Breast epithelium (tissue), 4 donors: ENCODE measurements at regions not wholly inside any gene's neighbourhood (a gene's known extent, or its start where the extent isn't known, plus 50 kb on each side); places are given as distances from the start of the nearest gene placed in this dataset.

Experiments used
- DNase-seq, 2 donors: peaks; one replicate each; pipeline ENCODE4 v3.0.0-alpha.2; 2019; ENCODE audit warnings: low spot score in 2 of 2
- H3K27ac ChIP-seq, 2 donors: fragments of 200-600 bp; sonication (generic) in 1 of 2; one replicate each; pipeline ENCODE4 v1.5.1; 2016 to 2019; ENCODE audit warnings: mild to moderate bottlenecking in 1 of 2
- H3K27me3 ChIP-seq, 2 donors: fragments of 200-600 bp; sonication (generic) in 1 of 2; one replicate each; pipeline versions ENCODE4 v1.5.1 to v1.6.0; 2017 to 2019; ENCODE audit warnings: control low read depth in 1 of 2, mild to moderate bottlenecking in 1 of 2
- H3K36me3 ChIP-seq: fragments of 200-600 bp; one replicate; pipeline ENCODE4 v1.5.1; 2019
- H3K4me1 ChIP-seq, 2 donors: fragments of 200-600 bp; sonication (generic); one replicate each; pipeline ENCODE4 v1.5.1; 2016 to 2019; ENCODE audit warnings: control low read depth in 1 of 2
- H3K4me3 ChIP-seq, 3 donors: fragments of 200-600 bp; sonication (generic); 1 replicate in 2 of 3; 2 replicates in 1 of 3; pipeline ENCODE4 v1.5.1; 2016 to 2019; ENCODE audit warnings: mild to moderate bottlenecking in 3 of 3, moderate library complexity in 2 of 3
- H3K9me3 ChIP-seq, 2 donors: fragments of 200-600 bp; sonication (generic) in 1 of 2; one replicate each; pipeline ENCODE4 v1.5.1; 2016 to 2019; ENCODE audit warnings: control low read depth in 1 of 2
- CTCF ChIP-seq, 3 donors: fragments of 450-650 bp; IDR thresholded peaks; one replicate each; pipeline ENCODE4 v1.5.1; 2016 to 2017; ENCODE audit warnings: antibody characterized with exemption in 3 of 3, mild to moderate bottlenecking in 3 of 3, moderate library complexity in 3 of 3
- POLR2A ChIP-seq: fragments of 450-650 bp; IDR thresholded peaks from one replicate; pipeline ENCODE4 v1.6.1; 2016; ENCODE audit warnings: antibody characterized with exemption, mild to moderate bottlenecking, moderate library complexity
- POLR2AphosphoS5 ChIP-seq, 3 donors: sonication (generic); formaldehyde crosslinking; IDR thresholded peaks; one replicate each; pipeline ENCODE4 v1.6.1; 2017; ENCODE audit warnings: antibody characterized with exemption in 3 of 3
- intact Hi-C: fragments of 100-400 bp; cut with DNase I; formaldehyde crosslinking; loops from one replicate; pipeline ENCODE4 v1.15.1; 2023; ENCODE audit warnings: low total_unique reads

- peak overlapping the region in 1 of 2 donors; percentile 40 for H3K27ac ChIP-seq
- H3K4me3 ChIP-seq, result no peak overlapping the region
- no peak for DNase-seq
- H3K36me3 ChIP-seq, result no peaks in the 10 kb centered on the region
- intact Hi-C loops, result no loop called here
- no peaks in the 10 kb centered on the region for H3K27me3 ChIP-seq
- H3K4me1 ChIP-seq, result no peaks in the 10 kb centered on the region
- no peaks in the 10 kb centered on the region for H3K9me3 ChIP-seq
- TF ChIP-seq CTCF (IDR thresholded peaks at IDR 0.05), result no peak
- no peak for TF ChIP-seq POLR2AphosphoS5 (IDR thresholded peaks at IDR 0.05)
- no peak for TF ChIP-seq POLR2A
These were observed 111.4 kb upstream of the LIMCH1 start for GRCh38 chr4:41426539-41426938.

- DNase-seq, result no peak
- H3K36me3 ChIP-seq, result no peaks in the 10 kb centered on the region
- H3K9me3 ChIP-seq, result no peaks in the 10 kb centered on the region
- no peaks in the 10 kb centered on the region for H3K27me3 ChIP-seq
- no peaks in the 10 kb centered on the region for H3K4me1 ChIP-seq
- intact Hi-C loops, result no loop called here
- TF ChIP-seq POLR2AphosphoS5 (IDR thresholded peaks at IDR 0.05), result no peak
- TF ChIP-seq CTCF (IDR thresholded peaks at IDR 0.05), result no peak
- TF ChIP-seq POLR2A, result no peak
- H3K4me3 ChIP-seq, result no peak overlapping the region
- H3K27ac ChIP-seq, result peak overlapping the region in 1 of 2 donors; percentile 40
These were observed 110.6 kb upstream of the LIMCH1 start for GRCh38 chr4:41427306-41427882.

- Histone ChIP-seq H3K4me3 (no peak overlapping the region), H3K27me3 (no peaks in the 10 kb centered on the region), H3K27ac (peak overlapping the region in 1 of 2 donors; percentile 20), H3K9me3 (no peaks in the 10 kb centered on the region), H3K36me3 (no peaks in the 10 kb centered on the region), H3K4me1 (no peaks in the 10 kb centered on the region)
- DNase-seq, result no peak
- no peak for TF ChIP-seq POLR2A
- no peak for TF ChIP-seq CTCF (IDR thresholded peaks at IDR 0.05)
- TF ChIP-seq POLR2AphosphoS5 (IDR thresholded peaks at IDR 0.05), result no peak
- intact Hi-C loops, result no loop called here
These were observed 109.9 kb upstream of the LIMCH1 start for GRCh38 chr4:41427931-41428600.

GRCh38 chr4:41428601-41429279, 109.2 kb upstream of the LIMCH1 start:
- TF ChIP-seq CTCF (IDR thresholded peaks at IDR 0.05) (no peak), POLR2AphosphoS5 (IDR thresholded peaks at IDR 0.05) (no peak), POLR2A (no peak)
- intact Hi-C loops, result no loop called here
- Histone ChIP-seq H3K4me3 (no peak overlapping the region), H3K9me3 (no peaks in the 10 kb centered on the region), H3K36me3 (no peaks in the 10 kb centered on the region), H3K27me3 (no peaks in the 10 kb centered on the region), H3K4me1 (no peaks in the 10 kb centered on the region), H3K27ac (peak overlapping the region in 1 of 2 donors; percentile 20)
- DNase-seq, result no peak

- Histone ChIP-seq H3K36me3 (no peaks in the 10 kb centered on the region), H3K27ac (no peak overlapping the region), H3K9me3 (no peaks in the 10 kb centered on the region), H3K4me1 (no peaks in the 10 kb centered on the region), H3K27me3 (no peaks in the 10 kb centered on the region), H3K4me3 (no peak overlapping the region)
- TF ChIP-seq POLR2AphosphoS5 (IDR thresholded peaks at IDR 0.05) (no peak), POLR2A (no peak), CTCF (IDR thresholded peaks at IDR 0.05) (no peak)
- no peak for DNase-seq
- intact Hi-C loops, result no loop called here
These were observed 108.7 kb upstream of the LIMCH1 start for GRCh38 chr4:41429280-41429669.
